PC-9 (cell line): ENCODE measurements at regions not wholly inside any gene's neighbourhood (a gene's known extent, or its start where the extent isn't known, plus 50 kb on each side); places are given as distances from the start of the nearest gene placed in this dataset.

Source experiments
- BruUV-seq: library from RNA; stranded (reverse); fragments of 400-500 nt; replicated peaks from 2 replicates; lab custom pipeline; 2021; lab: Mats Ljungman, UMichigan
- CTCF ChIA-PET: fragments of 300-600 bp; sonication (Branson Sonifier 250); formaldehyde crosslinking; loops from one replicate; lab custom pipeline; 2022; ENCODE audit warnings: antibody characterized with exemption; lab: Charles Lee
- POLR2A ChIA-PET: fragments of 300-600 bp; sonication (Branson Sonifier 250); formaldehyde crosslinking; loops from one replicate; lab custom pipeline; 2022; ENCODE audit warnings: antibody characterized with exemption; ENCODE audit not compliant: unreplicated experiment; lab: Charles Lee
- DNase-seq, 2 experiments: peaks; one replicate each; pipeline versions ENCODE4 v3.0.0 to v3.0.0-alpha.2; 2015 to 2022; ENCODE audit warnings: mixed read lengths in 1 of 2
- H2AFZ ChIP-seq: fragments of 200-600 bp; sonication (generic); 2 replicates; pipeline ENCODE4 v1.8.1; 2017; ENCODE audit warnings: antibody characterized with exemption
- H3F3A ChIP-seq: fragments of 200-600 bp; sonication (generic); 2 replicates; pipeline ENCODE4 v1.8.1; 2017; ENCODE audit warnings: antibody characterized with exemption, mild to moderate bottlenecking, low read depth; ENCODE audit not compliant: insufficient read depth
- H3K27ac ChIP-seq: fragments of 200-600 bp; sonication (generic); 2 replicates; pipeline ENCODE4 v1.6.1; 2016; ENCODE audit warnings: mixed run types
- H3K27me3 ChIP-seq: fragments of 200-600 bp; sonication (generic); 2 replicates; pipeline ENCODE4 v1.6.1; 2016; ENCODE audit warnings: low read depth, mixed run types; ENCODE audit not compliant: insufficient read depth
- H3K36me3 ChIP-seq: fragments of 200-600 bp; sonication (generic); 2 replicates; pipeline ENCODE4 v1.6.1; 2016; ENCODE audit warnings: low read depth, mixed run types
- H3K4me1 ChIP-seq: fragments of 200-600 bp; sonication (generic); replicated peaks from 2 replicates; pipeline ENCODE4 v1.6.1; 2016; ENCODE audit warnings: mixed run types; ENCODE audit not compliant: insufficient read depth
- H3K4me2 ChIP-seq: fragments of 200-600 bp; sonication (generic); 2 replicates; pipeline ENCODE4 v1.6.1; 2017; ENCODE audit warnings: mixed run types
- H3K4me3 ChIP-seq: fragments of 200-600 bp; sonication (generic); 2 replicates; pipeline ENCODE4 v1.6.1; 2016; ENCODE audit warnings: mixed run types
- H3K79me2 ChIP-seq: fragments of 200-600 bp; sonication (generic); 2 replicates; pipeline ENCODE4 v1.6.1; 2017; ENCODE audit warnings: low read depth, mixed run types
- H3K9me2 ChIP-seq: fragments of 200-600 bp; sonication (generic); 2 replicates; pipeline ENCODE4 v1.8.1; 2017; ENCODE audit warnings: mild to moderate bottlenecking; ENCODE audit not compliant: insufficient read depth
- H3K9me3 ChIP-seq: fragments of 200-600 bp; sonication (generic); 2 replicates; pipeline ENCODE4 v1.8.1; 2016; ENCODE audit warnings: low read depth; ENCODE audit not compliant: insufficient read depth
- H4K20me1 ChIP-seq: fragments of 200-600 bp; sonication (generic); 2 replicates; pipeline ENCODE4 v1.8.1; 2017; ENCODE audit not compliant: insufficient read depth
- EZH2 ChIP-seq: fragments of 200-600 bp; sonication (generic); IDR thresholded peaks from 2 replicates; pipeline ENCODE4 v1.8.0; 2017; ENCODE audit warnings: antibody characterized with exemption, low read depth
- intact Hi-C: fragments of 100-400 bp; cut with micrococcal nuclease; formaldehyde crosslinking; loops from one replicate; pipeline ENCODE4 v1.10.0; 2022; ENCODE audit not compliant: unreplicated experiment
- TF ChIP-seq, protein P1 (sequence below): fragments of 200-600 bp; sonication (generic); conservative IDR thresholded peaks from 2 replicates; pipeline ENCODE4 v1.6.1; 2017; ENCODE audit warnings: mixed run types, antibody characterized with exemption, mild to moderate bottlenecking, moderate library complexity

- Histone ChIP-seq H2AFZ (no peak overlapping the region), H3K27ac (no peak overlapping the region), H3K4me1 (no peaks in the 10 kb centered on the region), H3K9me2 (no peaks in the 10 kb centered on the region), H3K36me3 (no peaks in the 10 kb centered on the region), H4K20me1 (no peaks in the 10 kb centered on the region), H3K9me3 (no peaks in the 10 kb centered on the region), H3K79me2 (no peaks in the 10 kb centered on the region), H3K27me3 (peaks cover 29% of the 10 kb centered on the region), H3F3A (no peaks in the 10 kb centered on the region), H3K4me3 (no peak overlapping the region), H3K4me2 (no peak overlapping the region)
- no peak for TF ChIP-seq EZH2
- TF ChIP-seq, protein P1, sequence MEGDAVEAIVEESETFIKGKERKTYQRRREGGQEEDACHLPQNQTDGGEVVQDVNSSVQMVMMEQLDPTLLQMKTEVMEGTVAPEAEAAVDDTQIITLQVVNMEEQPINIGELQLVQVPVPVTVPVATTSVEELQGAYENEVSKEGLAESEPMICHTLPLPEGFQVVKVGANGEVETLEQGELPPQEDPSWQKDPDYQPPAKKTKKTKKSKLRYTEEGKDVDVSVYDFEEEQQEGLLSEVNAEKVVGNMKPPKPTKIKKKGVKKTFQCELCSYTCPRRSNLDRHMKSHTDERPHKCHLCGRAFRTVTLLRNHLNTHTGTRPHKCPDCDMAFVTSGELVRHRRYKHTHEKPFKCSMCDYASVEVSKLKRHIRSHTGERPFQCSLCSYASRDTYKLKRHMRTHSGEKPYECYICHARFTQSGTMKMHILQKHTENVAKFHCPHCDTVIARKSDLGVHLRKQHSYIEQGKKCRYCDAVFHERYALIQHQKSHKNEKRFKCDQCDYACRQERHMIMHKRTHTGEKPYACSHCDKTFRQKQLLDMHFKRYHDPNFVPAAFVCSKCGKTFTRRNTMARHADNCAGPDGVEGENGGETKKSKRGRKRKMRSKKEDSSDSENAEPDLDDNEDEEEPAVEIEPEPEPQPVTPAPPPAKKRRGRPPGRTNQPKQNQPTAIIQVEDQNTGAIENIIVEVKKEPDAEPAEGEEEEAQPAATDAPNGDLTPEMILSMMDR, result no peak
- intact Hi-C loops, result no loop called here
- CTCF ChIA-PET, result no interaction called here
- no TSS peak for BruUV-seq
- no peak for DNase-seq
- POLR2A ChIA-PET, result no interaction called here
Measured at GRCh38 chr2:175737722-175738361, 264.2 kb downstream of the LNPK start.

DNA sequence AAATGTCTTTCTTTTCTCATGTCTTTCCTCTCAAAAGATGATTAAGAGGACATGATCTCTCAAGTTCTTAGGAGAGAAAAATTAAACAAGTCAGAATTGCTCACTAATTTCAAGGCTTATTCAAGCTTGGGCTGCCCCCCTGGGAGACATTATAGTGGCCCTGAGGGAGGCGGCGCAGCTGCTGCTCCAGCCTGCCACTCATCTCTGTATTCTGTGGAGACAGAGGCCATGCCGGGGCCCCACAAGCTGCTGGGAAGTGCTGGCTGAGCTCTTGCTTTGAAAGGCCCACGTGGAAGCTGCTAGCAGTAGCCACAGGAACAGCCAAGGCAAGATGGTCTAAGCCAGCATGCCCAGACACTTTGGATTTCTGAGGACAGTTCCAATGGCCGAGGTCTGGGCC lies 267.4 kb downstream of the LNPK start:
- ChIA-PET CTCF (no interaction called here), POLR2A (no interaction called here)
- H3K27me3 ChIP-seq, result peaks cover 30% of the 10 kb centered on the region
- no peak overlapping the region for H3K4me2 ChIP-seq
- intact Hi-C loops, result no loop called here
- no peaks in the 10 kb centered on the region for H3K9me3 ChIP-seq
- DNase-seq, result no peak
- no peaks in the 10 kb centered on the region for H3K9me2 ChIP-seq
- H3K4me1 ChIP-seq, result no peaks in the 10 kb centered on the region
- no peaks in the 10 kb centered on the region for H3F3A ChIP-seq
- H2AFZ ChIP-seq, result no peak overlapping the region
- no peak overlapping the region for H3K27ac ChIP-seq
- no peaks in the 10 kb centered on the region for H3K36me3 ChIP-seq
- H4K20me1 ChIP-seq, result no peaks in the 10 kb centered on the region
- no TSS peak for BruUV-seq
- no peak overlapping the region for H3K4me3 ChIP-seq
- no peak for TF ChIP-seq EZH2
- TF ChIP-seq, protein P1, result no peak
- H3K79me2 ChIP-seq, result no peaks in the 10 kb centered on the region

- Histone ChIP-seq H3K9me3 (no peaks in the 10 kb centered on the region), H3K27ac (no peak overlapping the region), H3K4me1 (no peaks in the 10 kb centered on the region), H3K27me3 (peaks cover 22% of the 10 kb centered on the region; the same call in 1 of the 2 replicates), H3K36me3 (no peaks in the 10 kb centered on the region), H3K4me2 (no peak overlapping the region), H4K20me1 (no peaks in the 10 kb centered on the region), H3K4me3 (no peak overlapping the region), H3K79me2 (no peaks in the 10 kb centered on the region), H3F3A (no peaks in the 10 kb centered on the region), H2AFZ (no peak overlapping the region), H3K9me2 (no peaks in the 10 kb centered on the region)
- CTCF ChIA-PET, result no interaction called here
- TF ChIP-seq, protein P1, result no peak
- TF ChIP-seq EZH2, result no peak
- POLR2A ChIA-PET, result no interaction called here
- DNase-seq, result no peak
- no TSS peak for BruUV-seq
- intact Hi-C loops, result no loop called here
Measured at GRCh38 chr2:175732531-175732930, 269.5 kb downstream of the LNPK start.
